22Rv1 (cell line): ENCODE measurements at regions not wholly inside any gene's neighbourhood (a gene's known extent, or its start where the extent isn't known, plus 50 kb on each side); places are given as distances from the start of the nearest gene placed in this dataset.

Source experiments
- ZFX ChIP-seq: fragments of 450-650 bp; IDR thresholded peaks from 2 replicates; pipeline ENCODE4 v1.6.1; 2017; ENCODE audit warnings: antibody characterized with exemption, borderline replicate concordance
- TF ChIP-seq, protein P1 (sequence below): fragments of 450-650 bp; IDR thresholded peaks from 2 replicates; pipeline ENCODE4 v1.5.1; 2017; ENCODE audit warnings: mild to moderate bottlenecking

DNA sequence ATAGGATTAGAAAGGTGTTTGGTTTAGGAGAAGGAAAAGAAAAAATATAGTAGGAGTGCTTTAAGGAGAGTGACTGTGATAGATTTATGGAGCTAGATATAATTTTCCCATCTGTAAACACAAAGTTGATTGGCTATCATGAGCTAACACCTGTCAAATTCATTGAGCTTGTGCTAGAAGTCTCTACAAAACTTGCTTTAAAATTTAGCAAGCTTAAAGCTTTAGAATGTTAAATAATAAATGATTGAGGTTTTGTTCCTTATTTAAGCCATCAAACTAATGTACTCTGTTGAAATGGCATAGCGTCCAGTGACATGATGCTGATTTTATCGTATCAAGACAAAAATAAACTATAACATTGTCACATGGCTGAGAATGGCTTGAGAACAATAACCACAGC, 1497.4 kb upstream of the DDX18 start:
- TF ChIP-seq, protein P1, sequence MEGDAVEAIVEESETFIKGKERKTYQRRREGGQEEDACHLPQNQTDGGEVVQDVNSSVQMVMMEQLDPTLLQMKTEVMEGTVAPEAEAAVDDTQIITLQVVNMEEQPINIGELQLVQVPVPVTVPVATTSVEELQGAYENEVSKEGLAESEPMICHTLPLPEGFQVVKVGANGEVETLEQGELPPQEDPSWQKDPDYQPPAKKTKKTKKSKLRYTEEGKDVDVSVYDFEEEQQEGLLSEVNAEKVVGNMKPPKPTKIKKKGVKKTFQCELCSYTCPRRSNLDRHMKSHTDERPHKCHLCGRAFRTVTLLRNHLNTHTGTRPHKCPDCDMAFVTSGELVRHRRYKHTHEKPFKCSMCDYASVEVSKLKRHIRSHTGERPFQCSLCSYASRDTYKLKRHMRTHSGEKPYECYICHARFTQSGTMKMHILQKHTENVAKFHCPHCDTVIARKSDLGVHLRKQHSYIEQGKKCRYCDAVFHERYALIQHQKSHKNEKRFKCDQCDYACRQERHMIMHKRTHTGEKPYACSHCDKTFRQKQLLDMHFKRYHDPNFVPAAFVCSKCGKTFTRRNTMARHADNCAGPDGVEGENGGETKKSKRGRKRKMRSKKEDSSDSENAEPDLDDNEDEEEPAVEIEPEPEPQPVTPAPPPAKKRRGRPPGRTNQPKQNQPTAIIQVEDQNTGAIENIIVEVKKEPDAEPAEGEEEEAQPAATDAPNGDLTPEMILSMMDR = no peak
- no peak for TF ChIP-seq ZFX
